ENCODE measurements at regions not wholly inside any gene's neighbourhood (a gene's known extent, or its start where the extent isn't known, plus 50 kb on each side); places are given as distances from the start of the nearest gene placed in this dataset.
"Not testable (repeated sequence)": the region's sequence is repeated elsewhere in the genome, so short reads cannot be mapped to it uniquely, and the experiment has no call there.

GRCh38 chr14:27836386-27836785 is 930.2 kb upstream of the FOXG1 start:
- DNase-seq: no peak

- DNase-seq: no peak
Measured at GRCh38 chr14:27845241-27845850, 921.2 kb upstream of the FOXG1 start.

- no peak for DNase-seq
Measured at GRCh38 chr14:27845902-27846301, 920.7 kb upstream of the FOXG1 start.

GRCh38 chr14:27847480-27847879 is 919.1 kb upstream of the FOXG1 start:
- DNase-seq: not testable (repeated sequence)

- DNase-seq: not testable (repeated sequence)
Measured at GRCh38 chr14:27849193-27849592, 917.4 kb upstream of the FOXG1 start.

- DNase-seq: no peak
Measured at GRCh38 chr14:27862684-27863083, 903.9 kb upstream of the FOXG1 start.

GRCh38 chr14:27863166-27863565 is 903.4 kb upstream of the FOXG1 start:
- DNase-seq: no peak

- DNase-seq: no peak
Measured at GRCh38 chr14:27881063-27881462, 885.5 kb upstream of the FOXG1 start.

GRCh38 chr14:27881646-27882045 is 884.9 kb upstream of the FOXG1 start:
- DNase-seq: no peak

- DNase-seq: no peak
Measured at GRCh38 chr14:27886256-27886655, 880.3 kb upstream of the FOXG1 start.

GRCh38 chr14:27890259-27890658 is 876.3 kb upstream of the FOXG1 start:
- no peak for DNase-seq

GRCh38 chr14:27908484-27908883 is 858.1 kb upstream of the FOXG1 start:
- DNase-seq: not testable (repeated sequence)

- no peak for DNase-seq
Measured at GRCh38 chr14:27916326-27916725, 850.3 kb upstream of the FOXG1 start.

- DNase-seq: no peak
Measured at GRCh38 chr14:27917896-27918295, 848.7 kb upstream of the FOXG1 start.

GRCh38 chr14:27927519-27927918 is 839.1 kb upstream of the FOXG1 start:
- DNase-seq: no peak

GRCh38 chr14:27929797-27930347 is 836.7 kb upstream of the FOXG1 start:
- DNase-seq: no peak

GRCh38 chr14:27938392-27938791 is 828.2 kb upstream of the FOXG1 start:
- no peak for DNase-seq

GRCh38 chr14:27945512-27945911 is 821.1 kb upstream of the FOXG1 start:
- no peak for DNase-seq

- no peak for DNase-seq
Measured at GRCh38 chr14:27958757-27959156, 807.8 kb upstream of the FOXG1 start.

- no peak for DNase-seq
Measured at GRCh38 chr14:27995691-27996090, 770.9 kb upstream of the FOXG1 start.

- DNase-seq: no peak
Measured at GRCh38 chr14:28001002-28001401, 765.6 kb upstream of the FOXG1 start.

GRCh38 chr14:28012629-28013415 is 753.8 kb upstream of the FOXG1 start:
- no peak for DNase-seq

- DNase-seq: no peak
Measured at GRCh38 chr14:28020112-28020511, 746.5 kb upstream of the FOXG1 start.

GRCh38 chr14:28023853-28024252 is 742.7 kb upstream of the FOXG1 start:
- no peak for DNase-seq

Data from fibroblast of skin of right biceps (primary cell).